ENCODE measurements at regions not wholly inside any gene's neighbourhood (a gene's known extent, or its start where the extent isn't known, plus 50 kb on each side); places are given as distances from the start of the nearest gene placed in this dataset.

DNA sequence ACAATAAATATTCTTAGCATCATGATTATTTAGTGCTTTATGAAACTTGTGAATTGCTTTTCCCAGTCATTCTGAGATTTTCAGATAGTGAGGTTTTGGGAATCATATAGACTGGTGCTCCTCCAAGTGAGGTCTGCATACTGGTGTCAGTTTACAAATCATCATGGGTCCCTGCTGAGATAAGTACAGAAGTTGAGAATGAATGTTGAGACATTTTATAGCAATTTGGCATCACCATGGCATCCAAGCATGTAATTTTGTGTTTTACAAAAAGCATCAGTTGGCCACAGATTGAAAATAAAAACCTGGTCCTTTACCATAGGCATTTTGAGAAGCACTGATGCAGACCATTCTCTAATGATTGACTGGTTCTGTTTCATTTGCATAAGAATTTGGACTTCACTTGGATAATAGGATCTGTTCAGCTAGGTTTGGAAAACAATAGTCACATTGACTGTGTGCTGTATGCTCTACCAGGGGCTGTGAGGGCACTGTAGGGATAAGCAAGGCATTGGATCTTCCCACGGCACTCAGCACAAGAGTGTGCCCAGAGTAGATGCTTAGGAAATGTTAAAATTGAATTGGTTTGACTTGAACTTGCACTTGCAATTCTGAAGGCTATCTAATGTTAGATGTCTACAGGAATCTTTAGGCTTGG lies 79.0 kb upstream of the JUN start:
- DNase-seq (ENCODE audit: low read depth in 2 of 2) = no peak

DNA sequence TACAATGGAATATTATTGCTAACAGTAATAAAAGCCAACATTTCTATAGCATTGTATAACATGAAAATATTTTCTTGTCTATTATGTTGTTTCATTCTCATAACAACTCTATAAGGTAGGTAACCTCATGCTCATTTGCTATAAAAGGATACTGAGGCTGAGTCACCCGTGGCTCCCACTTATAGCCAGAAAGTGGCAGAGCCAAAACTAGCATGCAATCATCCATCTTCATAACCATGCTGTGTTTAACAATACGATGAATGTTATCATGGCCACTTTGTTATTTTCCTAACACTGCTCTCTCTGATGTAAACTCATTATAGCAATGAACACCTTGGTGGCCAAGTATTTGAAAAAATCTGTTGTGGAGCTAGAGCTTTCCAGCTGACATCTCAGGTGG lies 80.8 kb upstream of the JUN start:
- DNase-seq (ENCODE audit: low read depth in 2 of 2) = no peak

DNA sequence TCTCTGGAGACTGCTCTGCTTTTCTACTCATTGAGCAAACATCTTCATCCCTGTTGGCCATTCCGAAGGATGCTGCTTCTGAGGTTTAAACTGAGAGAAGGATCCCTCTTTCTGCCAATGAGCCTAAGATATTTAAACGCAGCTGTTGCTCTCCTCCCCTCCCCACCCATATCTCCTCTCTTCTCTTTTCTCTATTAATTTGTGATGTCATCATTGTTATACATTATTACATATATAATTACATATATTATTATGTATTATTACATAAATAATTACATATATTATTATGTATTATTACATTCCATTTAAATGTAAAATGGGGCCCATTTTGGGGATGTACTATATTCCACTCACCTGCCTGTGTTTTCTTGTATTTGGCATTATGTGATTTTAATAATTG lies 82.7 kb upstream of the JUN start:
- DNase-seq (ENCODE audit: low read depth in 2 of 2) = no peak

DNA sequence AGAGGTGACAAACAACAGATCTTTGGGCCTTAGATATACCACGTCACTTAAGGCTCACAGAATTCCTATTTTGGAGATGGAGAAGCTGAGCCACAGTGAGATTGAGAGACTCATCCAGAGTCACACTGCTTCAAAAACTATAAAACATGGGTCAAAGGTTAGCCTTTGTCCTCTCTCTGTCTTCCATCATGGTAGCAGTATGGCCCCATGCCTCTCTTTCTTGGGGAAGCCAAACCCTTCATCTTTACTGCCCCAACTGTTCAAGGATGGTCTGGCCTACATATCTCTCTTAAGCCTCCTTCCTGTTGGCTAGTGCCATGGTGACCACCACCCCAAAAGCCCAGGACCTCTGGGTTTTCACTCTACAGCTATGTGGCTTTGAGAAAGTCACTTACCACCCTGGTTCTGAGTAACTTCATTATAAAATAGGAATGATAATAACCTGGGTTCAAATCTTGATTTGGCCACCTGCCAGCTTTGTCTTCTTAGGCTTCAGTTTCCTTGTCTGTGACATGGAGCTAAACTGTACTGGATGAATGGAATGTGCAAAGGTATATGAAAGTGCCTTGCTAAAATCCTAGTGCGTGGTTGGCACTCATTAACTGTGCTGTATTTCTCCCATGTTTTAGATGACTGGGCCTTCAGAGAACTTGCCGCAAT lies 85.9 kb upstream of the JUN start:
- no peak for DNase-seq (ENCODE audit: low read depth in 2 of 2)

DNA sequence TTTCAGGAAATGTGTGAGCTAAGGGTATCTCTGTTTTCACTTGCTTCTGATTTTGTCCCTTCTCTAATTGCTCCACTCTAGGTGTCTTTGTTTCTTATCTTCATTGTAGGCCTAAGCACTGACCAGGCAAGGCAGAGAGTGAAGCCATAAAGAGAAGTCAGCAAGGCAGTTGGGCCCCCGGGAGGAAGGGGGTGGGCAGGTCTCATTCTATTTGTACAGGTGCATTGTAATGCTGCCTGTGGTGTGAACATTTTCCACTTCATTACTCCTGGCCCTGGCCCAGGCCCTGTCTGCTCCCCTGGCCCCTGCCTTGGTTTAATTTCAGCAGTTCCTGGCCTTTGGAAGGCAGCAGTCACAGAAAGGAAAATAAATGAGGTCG lies 86.4 kb upstream of the JUN start:
- no peak for DNase-seq (ENCODE audit: low read depth in 2 of 2)

DNA sequence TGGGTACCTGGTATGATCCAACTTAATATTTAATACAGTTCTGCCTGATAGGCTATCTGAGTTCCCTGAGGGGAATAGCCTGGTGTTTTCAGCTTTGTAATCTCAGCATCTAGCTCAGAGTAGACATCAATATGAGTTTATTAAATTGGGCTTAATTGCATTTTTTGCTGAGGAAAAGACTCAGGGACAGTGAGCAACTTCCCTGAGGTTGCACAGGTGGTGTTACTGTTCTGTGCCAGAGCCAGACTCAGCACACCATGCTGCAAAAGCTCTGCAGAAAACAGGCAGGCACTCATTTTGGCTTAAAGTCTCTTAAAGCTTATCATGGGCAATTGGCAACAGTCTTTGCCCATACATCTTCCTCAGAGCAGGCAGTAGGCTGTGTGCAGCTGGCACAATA lies 90.5 kb upstream of the JUN start:
- no peak for DNase-seq (ENCODE audit: low read depth in 2 of 2)

DNA sequence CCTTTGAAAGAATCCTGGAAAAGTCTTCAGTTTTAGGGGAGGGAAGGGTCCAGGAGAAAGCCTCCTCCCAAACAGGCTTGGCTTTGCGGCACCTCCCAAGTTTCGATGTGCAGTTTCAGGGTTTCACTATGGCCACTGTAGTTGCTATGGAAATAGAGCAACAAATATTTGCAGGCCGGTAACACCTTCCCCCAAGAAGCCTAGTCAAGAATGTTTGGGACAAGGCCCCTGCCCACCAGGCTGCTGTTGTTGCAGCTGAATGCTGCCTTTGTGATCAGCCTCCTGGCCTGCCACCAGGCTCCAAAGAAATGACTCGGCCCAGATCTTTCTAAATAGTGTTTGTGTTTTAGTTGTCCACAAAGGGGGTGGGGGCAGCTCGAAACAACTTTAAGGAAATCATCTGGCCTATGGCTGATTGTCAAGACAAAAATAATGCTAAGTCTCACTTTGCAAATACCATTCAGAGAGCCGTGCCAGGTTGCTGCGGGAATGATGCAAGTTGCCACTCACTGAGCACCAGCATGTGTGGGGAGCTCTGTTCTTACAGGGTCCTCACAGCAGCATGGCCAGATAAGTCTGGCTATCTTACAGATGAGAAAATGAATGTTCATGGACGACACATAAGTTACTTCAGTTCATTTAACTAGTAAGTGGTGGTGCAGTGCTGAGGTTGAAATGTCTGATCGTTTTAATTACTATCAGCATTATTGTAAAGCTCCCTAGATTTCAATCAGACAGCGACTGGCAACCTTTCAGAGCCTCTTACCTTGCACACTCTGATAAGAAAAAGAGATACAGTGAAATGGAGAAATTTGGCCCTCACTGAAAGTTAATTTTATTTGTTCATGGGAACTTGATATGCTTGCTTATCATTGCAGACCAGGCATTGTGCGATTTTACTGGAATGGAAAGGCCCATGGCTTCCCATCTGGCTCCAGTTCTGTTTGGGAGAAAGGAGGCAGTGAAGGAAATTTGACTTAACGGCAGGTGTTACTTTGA lies 91.2 kb upstream of the JUN start:
- no peak for DNase-seq (ENCODE audit: low read depth in 2 of 2)

DNA sequence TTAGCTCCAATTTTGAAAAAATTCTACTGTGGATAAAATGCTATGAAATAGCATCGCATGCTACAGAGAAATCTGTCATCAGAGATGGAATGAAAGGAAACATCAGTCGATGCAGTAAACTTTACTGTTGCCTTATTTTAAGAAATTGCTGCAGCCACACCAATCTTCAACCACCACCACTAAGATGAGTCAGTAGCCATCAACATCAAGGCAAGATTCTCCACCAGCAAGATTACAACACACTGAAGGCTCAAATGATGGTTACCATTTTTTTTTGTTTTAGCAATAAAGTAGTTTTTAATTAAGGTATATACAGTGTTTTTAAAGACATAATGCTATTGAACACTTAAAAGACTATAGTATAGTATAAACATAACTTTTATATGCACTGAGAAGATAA lies 95.6 kb upstream of the JUN start:
- DNase-seq (ENCODE audit: low read depth in 2 of 2) = no peak

DNA sequence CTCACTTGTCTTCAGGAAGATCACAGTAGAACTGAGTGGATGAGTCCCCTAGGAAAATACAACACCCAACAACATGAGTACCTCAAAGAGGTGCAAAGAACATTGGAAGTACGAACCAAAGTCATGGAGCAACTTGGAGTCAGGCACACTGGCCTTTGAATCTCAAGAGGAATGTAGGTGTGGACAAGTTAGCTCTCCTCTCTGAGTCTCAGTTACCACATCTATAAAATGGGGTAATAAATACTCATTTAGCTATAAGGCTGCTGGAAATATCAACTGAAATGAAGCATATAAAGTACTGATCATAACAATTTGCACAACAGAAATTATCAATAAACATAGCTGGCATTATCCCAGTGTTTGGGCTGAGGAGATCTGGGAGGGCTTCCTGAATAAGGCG lies 96.7 kb upstream of the JUN start:
- DNase-seq (ENCODE audit: low read depth in 2 of 2) = no peak

DNA sequence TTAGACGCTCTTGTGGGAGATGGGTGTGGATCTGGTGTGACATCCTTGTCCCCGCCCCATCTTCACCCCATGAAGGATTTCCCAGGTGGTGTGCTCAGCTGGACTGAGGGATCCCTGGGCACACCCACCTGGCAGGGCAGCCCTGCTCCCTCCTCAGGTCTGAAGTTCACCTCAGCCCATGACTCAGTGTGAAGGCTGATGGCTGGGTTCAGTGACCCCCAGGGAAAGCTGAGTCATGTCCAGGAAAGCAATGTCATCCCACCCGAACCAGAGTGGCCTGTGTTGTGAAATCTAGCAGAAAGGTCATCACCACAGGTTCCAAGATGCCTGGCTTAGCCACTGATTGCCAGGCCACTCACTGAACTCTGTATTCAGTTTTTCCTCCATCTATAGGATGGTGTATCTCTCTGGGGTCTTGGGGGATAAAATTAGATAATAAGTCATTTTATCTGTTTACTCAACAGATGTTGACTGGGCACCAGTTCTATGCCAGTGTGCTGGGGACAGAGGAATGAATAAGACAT lies 97.7 kb upstream of the JUN start:
- no peak for DNase-seq (ENCODE audit: low read depth in 2 of 2)

DNA sequence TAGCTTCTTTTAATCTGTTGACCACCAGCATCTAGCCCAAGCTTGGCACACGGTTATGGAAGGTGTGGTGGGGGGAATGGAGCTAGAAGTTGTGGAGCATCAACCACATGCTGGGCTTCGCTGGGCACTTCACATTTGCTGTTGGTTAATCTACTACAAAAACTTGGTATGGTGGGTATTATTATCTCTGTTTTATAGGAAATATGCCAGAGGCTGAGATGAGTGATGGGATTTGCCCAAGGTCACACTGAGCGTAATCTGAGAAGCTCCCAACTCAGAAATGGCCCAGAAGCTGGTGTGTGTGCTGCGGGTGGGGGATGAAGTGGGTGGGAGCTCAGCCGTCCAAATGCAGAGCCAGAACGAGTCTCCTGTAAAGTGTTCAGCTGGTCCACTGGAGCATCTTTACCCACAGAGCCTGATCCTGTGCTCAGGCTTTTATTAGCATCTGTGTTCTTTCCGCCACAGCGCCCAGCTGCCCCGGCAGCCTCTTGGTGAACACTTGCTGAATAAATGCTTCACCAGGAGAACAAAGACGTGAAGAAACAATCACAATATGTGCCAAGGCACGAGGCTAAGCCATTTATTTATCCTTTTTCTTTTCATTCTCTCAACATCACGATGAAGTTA lies 98.6 kb upstream of the JUN start:
- DNase-seq (ENCODE audit: low read depth in 2 of 2) = no peak

DNA sequence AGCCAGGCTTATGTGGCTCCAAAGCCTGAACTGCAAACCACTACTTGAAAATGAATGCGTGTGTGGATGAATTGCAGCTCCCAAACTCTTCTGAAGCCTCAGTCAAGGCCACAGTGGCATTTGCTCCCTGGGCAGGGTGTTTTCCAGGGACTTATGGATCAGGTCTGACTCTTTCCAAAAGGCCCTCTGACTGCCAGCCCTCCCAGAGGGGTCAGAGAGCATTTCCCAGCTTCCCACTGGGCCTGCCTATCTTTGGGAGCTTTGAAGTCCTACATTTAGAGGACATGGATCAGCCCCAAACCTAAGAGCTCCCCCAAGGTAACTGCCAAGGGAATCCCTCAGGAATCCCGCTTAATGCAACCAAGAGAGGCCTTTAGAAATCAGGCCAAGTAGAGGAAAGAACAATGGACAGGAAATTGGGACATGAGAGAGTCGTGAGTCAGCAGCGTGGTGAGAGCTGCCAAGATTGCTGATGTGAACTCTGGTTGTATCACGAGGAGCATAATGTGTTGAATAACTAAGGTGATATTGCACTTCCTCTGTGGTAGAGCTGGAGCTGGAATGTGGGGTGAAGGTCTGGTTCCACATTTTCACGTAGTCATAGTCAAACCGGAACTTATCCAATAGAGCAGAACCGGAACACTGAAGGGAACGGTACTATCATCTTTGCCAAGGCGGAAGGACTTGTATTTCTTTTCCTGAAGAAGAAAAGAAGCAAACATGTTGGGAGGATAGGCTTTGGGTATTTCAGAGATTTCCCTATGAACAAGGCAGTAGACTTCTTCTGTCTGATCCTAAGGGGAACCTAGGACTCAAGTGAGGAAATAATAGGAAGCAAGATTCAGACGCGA lies 99.4 kb upstream of the JUN start:
- no peak for DNase-seq (ENCODE audit: low read depth in 2 of 2)

DNA sequence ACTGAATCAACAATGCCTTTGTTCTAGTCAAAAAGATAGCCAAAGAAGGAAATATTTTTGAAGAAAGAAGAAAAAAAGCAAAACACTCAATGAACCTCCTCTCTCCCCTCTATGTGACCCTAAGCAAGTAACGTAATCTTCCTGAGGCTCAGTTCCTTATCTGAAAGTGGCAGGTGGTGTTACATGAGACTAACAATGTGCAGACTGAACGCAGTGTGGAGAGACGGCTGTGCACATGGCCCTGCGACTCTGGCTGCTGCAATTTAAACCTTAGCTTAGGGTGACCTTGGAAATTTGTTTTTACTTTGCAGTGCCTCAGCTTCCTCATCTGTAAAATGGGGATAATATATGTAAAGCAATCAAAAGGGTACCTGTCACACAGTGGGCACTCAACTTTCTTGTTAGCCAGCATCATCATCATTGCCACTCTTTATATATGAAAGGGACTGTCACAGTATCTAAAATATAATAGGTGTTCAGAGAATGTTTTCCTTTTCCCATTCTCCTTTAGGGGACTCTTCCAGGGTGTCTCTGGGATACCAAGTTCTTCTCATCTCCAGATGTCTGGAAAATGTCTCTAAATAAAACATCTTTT lies 100.1 kb upstream of the JUN start:
- DNase-seq (ENCODE audit: low read depth in 2 of 2) = no peak

DNA sequence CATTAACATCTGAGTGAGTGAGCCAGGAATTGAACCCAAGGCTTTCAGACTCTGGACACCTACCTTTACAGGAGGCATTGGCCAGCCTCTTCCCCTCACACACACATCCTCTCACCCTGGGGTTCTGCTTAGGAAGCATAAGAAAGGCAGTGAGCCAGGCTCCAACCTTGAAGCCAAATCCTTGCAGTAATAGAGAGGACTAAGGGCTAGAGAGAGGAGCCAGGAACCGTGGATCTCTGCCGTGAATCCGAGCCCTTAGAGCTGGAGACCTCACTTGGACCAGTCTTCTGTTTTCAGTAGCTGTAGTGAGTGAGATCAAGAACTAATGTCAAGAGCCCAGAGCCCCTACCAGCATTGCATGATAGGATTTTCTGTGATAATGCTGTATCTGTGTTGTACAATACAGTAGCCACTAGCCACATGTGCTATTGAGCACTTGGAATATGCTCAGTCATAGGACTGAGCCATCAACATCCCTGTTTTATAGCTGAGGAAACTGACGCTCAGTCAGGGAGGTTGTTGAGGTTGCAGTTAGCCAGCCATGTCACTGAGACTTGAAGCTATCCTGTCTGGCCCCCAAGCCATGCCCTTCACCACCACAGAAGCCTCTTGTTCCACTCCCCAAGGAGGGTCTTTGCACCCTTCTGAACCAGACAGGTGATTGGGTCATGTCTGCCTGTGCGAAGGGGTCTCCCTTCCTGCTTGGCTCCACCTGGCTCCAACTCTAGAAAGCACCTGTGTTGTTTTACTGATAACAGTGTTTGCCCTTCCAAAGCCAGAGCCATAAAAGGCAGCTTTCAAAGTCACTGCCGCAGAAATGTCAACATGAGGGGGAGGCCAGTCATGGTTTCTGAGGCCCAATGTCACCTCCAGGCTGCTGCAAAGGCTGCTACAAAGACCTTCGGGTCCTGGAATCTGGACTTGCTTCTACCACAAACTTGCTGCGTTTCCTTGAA lies 101.1 kb upstream of the JUN start:
- DNase-seq (ENCODE audit: low read depth in 2 of 2) = no peak

DNA sequence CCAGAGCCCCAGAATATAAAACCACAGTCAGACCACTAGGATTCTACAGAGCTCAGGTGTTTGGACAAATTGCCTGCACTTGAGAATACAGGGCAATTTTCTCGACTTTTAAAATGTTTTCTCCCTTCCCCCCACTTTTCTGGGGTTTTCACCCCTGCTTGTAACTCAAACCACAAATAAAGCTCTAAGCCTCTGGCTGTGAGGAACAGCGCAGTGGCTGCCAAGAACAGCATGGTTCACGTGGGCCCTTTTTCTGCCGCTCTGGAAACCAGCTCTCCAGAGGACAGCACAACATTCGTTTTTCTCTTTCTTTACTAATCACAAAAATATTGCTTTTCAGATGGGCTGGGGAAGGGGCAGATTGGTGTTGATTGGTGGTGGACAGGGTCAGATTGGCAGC lies 102.2 kb upstream of the JUN start:
- DNase-seq (ENCODE audit: low read depth in 2 of 2) = no peak

DNA sequence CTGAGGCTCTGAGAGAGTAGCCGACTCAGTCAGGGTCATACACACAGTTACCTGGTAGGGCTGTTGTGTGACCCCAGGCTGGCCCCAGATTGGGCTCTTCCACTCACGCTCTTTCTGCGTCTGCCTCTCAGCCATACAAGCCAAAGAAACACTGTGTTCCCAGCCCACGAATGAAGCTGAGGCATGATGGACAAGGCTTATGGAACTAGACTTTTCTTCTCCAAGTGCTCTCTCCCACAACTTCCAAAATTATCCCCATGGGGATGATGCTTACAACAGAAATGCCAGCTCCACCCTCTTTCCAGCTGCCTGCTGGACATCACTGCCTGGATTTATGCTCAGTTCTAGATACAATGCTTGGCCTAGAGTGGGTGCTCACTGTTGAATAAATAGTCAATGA lies 102.8 kb upstream of the JUN start:
- DNase-seq (ENCODE audit: low read depth in 2 of 2) = no peak

DNA sequence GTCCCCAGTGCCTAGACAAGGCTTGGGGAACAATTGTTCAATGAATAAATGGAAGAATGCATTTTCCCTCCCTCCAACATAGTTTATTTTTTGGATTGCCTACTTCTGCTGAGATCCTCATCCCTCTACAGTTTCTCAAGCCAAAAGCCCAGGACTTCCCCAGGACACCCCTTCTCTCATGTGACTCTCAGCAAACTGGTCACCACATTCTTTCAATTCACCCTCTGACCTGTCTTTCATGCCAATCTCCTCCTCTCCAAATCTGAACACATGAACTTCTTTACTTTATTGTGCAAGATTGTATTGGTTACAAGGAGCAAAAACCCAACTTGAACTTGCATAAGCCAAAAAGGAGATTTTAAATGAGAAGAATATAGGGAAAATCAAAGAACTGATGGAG lies 103.2 kb upstream of the JUN start:
- no peak for DNase-seq (ENCODE audit: low read depth in 2 of 2)

DNA sequence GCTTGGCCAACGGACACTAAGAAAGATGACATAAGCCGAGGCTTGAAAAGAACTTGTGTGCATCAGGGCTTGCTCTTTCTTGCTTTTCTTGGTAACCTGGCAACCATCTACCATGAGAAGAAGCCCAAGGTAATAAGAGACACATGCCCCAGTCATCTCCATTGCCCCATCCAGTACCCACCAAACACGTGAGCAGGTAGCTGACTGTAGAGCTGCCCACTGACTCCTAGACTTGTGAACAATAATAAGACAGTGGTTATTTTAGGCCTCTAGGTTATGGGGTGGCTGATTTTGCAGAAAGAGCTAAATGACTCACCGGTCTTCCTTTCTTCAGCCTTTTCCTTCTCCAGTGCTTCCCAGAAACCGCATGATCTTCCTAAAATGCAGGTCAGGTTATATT lies 105.0 kb upstream of the JUN start:
- DNase-seq (ENCODE audit: low read depth in 2 of 2) = no peak

DNA sequence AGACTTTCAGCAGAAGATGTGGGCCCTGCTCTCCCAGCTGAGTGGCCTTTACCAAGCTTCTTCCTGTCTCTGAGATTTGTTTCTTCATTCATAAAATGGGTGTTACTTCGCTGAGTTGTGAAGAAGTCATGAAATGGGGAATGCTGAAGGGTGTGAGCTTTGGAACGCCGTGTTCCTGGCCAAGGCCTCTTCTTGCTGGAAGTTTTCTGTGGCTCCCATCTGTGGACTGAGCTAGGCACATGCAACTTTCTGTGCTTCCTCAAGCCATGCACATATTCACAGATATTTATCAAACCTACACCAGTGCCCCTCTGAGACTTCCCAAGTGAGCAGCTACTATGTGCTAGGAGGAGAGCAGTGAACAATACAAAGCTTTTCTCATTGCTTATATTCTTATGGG lies 106.3 kb upstream of the JUN start:
- DNase-seq (ENCODE audit: low read depth in 2 of 2) = no peak

DNA sequence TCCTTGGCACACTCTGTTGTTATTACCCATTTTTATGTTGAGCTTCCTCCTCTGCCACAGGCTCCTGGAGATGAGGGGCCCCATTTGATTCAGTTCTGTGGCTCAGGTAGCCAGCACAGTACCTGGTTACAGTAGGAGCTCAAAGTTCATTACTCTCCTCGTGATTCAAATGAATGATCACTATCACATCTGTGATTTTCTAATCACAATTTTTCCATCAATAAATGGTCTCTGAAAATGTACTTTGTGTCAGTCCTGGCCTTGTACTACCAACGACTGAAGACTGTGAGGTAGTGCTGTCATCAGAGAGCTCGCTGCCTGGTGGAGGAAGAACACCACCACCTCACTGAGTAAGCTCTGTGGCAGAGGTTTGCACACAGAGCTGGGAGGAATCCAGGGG lies 106.8 kb upstream of the JUN start:
- no peak for DNase-seq (ENCODE audit: low read depth in 2 of 2)
